ENCODE measurements at regions not wholly inside any gene's neighbourhood (a gene's known extent, or its start where the extent isn't known, plus 50 kb on each side); places are given as distances from the start of the nearest gene placed in this dataset.

GRCh38 chr7:10815546-10815945 is 158.1 kb upstream of the PHF14 start:
- no peaks in the 10 kb centered on the region for H3K27me3 ChIP-seq (ENCODE audit: low read depth)
- H3K9me3 ChIP-seq, result no peaks in the 10 kb centered on the region
- TF ChIP-seq CTCF (IDR thresholded peaks at IDR 0.05), result no peak
- no peaks in the 10 kb centered on the region for H3K4me1 ChIP-seq
- DNase-seq (no peak), ATAC-seq (no peak)
- H3K4me3 ChIP-seq, result no peak overlapping the region
- no peaks in the 10 kb centered on the region for H3K36me3 ChIP-seq
- intact Hi-C loops (cut with DNase I), result no loop called here
- H3K27ac ChIP-seq, result no peak overlapping the region

- DNase-seq, result no peak
- intact Hi-C loops (cut with DNase I), result no loop called here
- H3K4me3 ChIP-seq, result no peak overlapping the region
- H3K27me3 ChIP-seq (ENCODE audit: low read depth), result no peaks in the 10 kb centered on the region
- H3K36me3 ChIP-seq, result no peaks in the 10 kb centered on the region
- no peaks in the 10 kb centered on the region for H3K4me1 ChIP-seq
- TF ChIP-seq CTCF (IDR thresholded peaks at IDR 0.05), result no peak
- no peaks in the 10 kb centered on the region for H3K9me3 ChIP-seq
- ATAC-seq, result no peak
- no peak overlapping the region for H3K27ac ChIP-seq
Measured at GRCh38 chr7:10821156-10821555, 152.5 kb upstream of the PHF14 start.

GRCh38 chr7:10824154-10824553 is 149.5 kb upstream of the PHF14 start:
- DNase-seq (no peak), ATAC-seq (no peak)
- H3K9me3 ChIP-seq, result no peaks in the 10 kb centered on the region
- H3K27ac ChIP-seq, result no peak overlapping the region
- H3K36me3 ChIP-seq, result no peaks in the 10 kb centered on the region
- intact Hi-C loops (cut with DNase I), result no loop called here
- H3K27me3 ChIP-seq (ENCODE audit: low read depth), result no peaks in the 10 kb centered on the region
- H3K4me3 ChIP-seq, result no peak overlapping the region
- H3K4me1 ChIP-seq, result no peaks in the 10 kb centered on the region
- no peak for TF ChIP-seq CTCF (IDR thresholded peaks at IDR 0.05)

- intact Hi-C loops (cut with DNase I), result no loop called here
Measured at GRCh38 chr7:10838228-10838627, 135.4 kb upstream of the PHF14 start.

GRCh38 chr7:10845225-10845624 is 128.4 kb upstream of the PHF14 start:
- intact Hi-C loops (cut with DNase I), result no loop called here
- H3K4me1 ChIP-seq, result no peaks in the 10 kb centered on the region

More at GRCh38 chr7:10838228-10838627, 135.4 kb upstream of the PHF14 start:
- H3K9me3 ChIP-seq, result no peaks in the 10 kb centered on the region
- DNase-seq (no peak), ATAC-seq (no peak)
- no peaks in the 10 kb centered on the region for H3K27me3 ChIP-seq (ENCODE audit: low read depth)
- H3K4me1 ChIP-seq, result no peaks in the 10 kb centered on the region
- H3K36me3 ChIP-seq, result no peaks in the 10 kb centered on the region
- no peak overlapping the region for H3K4me3 ChIP-seq
- no peak for TF ChIP-seq CTCF (IDR thresholded peaks at IDR 0.05)
- H3K27ac ChIP-seq, result no peak overlapping the region

More at GRCh38 chr7:10845225-10845624, 128.4 kb upstream of the PHF14 start:
- no peaks in the 10 kb centered on the region for H3K9me3 ChIP-seq
- H3K27me3 ChIP-seq (ENCODE audit: low read depth), result no peaks in the 10 kb centered on the region
- ATAC-seq, result no peak
- no peak overlapping the region for H3K4me3 ChIP-seq
- H3K27ac ChIP-seq, result no peak overlapping the region
- no peak for TF ChIP-seq CTCF (IDR thresholded peaks at IDR 0.05)
- no peak for DNase-seq
- no peaks in the 10 kb centered on the region for H3K36me3 ChIP-seq

All from lower lobe of right lung (tissue), 2 donors.